ENCODE measurements at regions not wholly inside any gene's neighbourhood (a gene's known extent, or its start where the extent isn't known, plus 50 kb on each side); places are given as distances from the start of the nearest gene placed in this dataset.

- TF ChIP-seq CTCF (IDR thresholded peaks at IDR 0.05) (no peak), POLR2A (IDR thresholded peaks at IDR 0.05) (no peak)
Measured at GRCh38 chr3:99504258-99504657, 134.1 kb upstream of the COL8A1 start.

All from esophagus squamous epithelium (tissue), 4 donors.